GM19324 (cell line): ENCODE measurements at regions not wholly inside any gene's neighbourhood (a gene's known extent, or its start where the extent isn't known, plus 50 kb on each side); places are given as distances from the start of the nearest gene placed in this dataset.
"Not testable (repeated sequence)": the region's sequence is repeated elsewhere in the genome, so short reads cannot be mapped to it uniquely, and the experiment has no call there.

Experiments used
- ATAC-seq: cut with Tn5 transposase; IDR thresholded peaks from one replicate; pipeline ENCODE4 v1.9.1; 2021; ENCODE audit warnings: mild to moderate bottlenecking, moderate library complexity; ENCODE audit not compliant: unreplicated experiment, low FRiP score

GRCh38 chrX:46178763-46179162 is 366.5 kb downstream of the ZNF674 start:
- no peak for ATAC-seq

DNA sequence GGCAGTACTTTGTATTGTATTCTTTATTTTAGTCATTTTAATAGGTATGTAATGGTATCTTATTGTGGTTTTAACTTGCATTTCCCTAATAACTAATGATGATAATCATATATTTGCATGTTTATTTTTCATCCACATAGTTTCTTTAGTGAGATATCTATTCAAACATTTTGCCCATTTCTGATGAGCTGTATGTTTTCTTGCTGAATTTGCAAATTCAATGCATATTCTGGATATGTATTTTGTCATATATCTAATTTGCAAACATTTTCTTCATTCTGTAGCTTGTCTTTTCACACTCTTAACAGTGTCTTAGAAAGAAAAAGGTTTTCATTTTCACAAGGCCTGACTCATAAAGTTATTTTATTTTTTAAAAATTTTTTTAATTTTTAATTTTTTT is 372.1 kb downstream of the ZNF674 start:
- no peak for ATAC-seq

DNA sequence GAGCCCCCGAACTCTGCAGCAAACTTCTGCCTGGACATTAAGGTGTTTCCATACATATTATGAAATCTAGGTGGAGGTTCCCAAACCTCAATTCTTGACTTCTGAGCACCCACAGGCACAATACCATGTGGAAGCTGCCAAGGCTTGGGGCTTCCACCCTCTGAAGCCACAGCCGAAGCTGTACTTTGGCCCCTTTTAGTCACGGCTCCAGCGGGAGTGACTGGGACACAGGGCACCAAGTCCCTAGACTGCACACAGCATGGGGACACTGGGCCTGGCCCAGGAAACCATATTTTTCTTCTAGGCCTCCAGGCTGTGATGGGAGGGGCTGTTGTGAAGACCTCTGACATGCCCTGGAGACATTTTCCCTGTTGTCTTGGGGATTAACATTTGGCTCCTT is 373.8 kb downstream of the ZNF674 start:
- not testable (repeated sequence) for ATAC-seq

DNA sequence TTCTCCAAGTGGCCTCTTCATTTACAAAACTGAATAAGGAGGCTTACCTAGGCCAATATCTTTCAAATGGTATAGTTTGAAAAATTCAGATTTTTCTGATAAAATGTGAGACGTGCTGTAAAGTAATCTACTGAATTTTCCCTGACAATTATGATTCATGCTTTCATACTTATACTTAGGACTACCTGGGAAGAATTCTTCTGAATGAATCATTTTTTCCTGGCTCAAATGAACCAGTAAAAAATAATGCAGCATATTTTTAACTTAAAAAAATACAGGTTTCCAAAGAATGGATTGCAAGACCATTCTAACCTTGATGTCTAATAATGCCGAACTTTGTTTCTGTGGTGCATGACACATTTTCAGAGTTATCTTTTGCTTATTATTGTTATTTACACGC is 375.4 kb downstream of the ZNF674 start:
- ATAC-seq, result no peak

DNA sequence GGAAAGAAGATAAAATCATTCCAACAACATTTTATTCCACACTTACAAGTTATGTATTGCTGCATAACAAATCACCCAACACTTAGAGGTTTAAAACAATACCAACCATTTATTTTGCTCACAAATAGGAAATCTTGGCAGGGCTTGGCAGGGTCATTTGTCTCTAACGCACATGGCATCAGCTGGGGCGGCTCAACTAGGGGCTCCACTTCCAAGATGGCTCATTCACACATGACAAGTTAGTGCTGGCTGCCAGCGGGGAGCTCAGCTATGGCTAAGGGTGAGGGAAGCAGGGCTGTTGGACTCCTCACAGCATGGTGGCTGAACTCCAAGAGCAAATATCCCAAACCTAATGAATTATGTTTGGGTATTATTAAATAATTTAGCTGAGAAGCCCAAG is 377.0 kb downstream of the ZNF674 start:
- no peak for ATAC-seq

- ATAC-seq, result no peak
Observed at GRCh38 chrX:46165866-46166265, 379.4 kb downstream of the ZNF674 start.

- ATAC-seq, result no peak
Observed at GRCh38 chrX:46165411-46165810, 379.8 kb downstream of the ZNF674 start.

- ATAC-seq, result no peak
Observed at GRCh38 chrX:46152756-46153155, 392.5 kb downstream of the ZNF674 start.

GRCh38 chrX:46151332-46151731 is 393.9 kb downstream of the ZNF674 start:
- ATAC-seq, result not testable (repeated sequence)

- ATAC-seq, result no peak
Observed at GRCh38 chrX:46144566-46144965, 400.7 kb downstream of the ZNF674 start.

DNA sequence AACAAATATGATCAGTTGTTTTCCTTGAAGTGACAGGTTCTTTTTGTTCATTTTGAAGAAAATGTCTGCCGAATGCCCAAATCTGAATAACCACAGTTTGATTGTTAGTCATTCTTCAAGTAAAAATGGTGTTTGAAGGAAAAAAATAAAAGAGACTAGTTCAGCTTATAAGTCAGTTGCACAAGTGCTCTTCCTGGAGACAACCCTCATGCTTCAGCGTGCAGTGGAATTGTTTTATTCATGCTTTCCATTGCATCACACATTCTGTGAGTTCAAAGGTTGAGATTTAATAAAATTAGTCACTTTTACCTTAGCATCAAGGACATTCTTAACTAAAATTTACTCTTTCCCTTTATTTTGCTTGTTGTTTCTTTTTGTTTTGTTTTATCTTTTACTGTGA is 404.9 kb downstream of the ZNF674 start:
- ATAC-seq, result no peak

GRCh38 chrX:46130247-46130646 is 415.0 kb downstream of the ZNF674 start:
- ATAC-seq, result no peak

- no peak for ATAC-seq
Observed at GRCh38 chrX:46125111-46125510, 420.1 kb downstream of the ZNF674 start.

- ATAC-seq, result no peak
Observed at GRCh38 chrX:46117234-46117633, 428.0 kb downstream of the ZNF674 start.

DNA sequence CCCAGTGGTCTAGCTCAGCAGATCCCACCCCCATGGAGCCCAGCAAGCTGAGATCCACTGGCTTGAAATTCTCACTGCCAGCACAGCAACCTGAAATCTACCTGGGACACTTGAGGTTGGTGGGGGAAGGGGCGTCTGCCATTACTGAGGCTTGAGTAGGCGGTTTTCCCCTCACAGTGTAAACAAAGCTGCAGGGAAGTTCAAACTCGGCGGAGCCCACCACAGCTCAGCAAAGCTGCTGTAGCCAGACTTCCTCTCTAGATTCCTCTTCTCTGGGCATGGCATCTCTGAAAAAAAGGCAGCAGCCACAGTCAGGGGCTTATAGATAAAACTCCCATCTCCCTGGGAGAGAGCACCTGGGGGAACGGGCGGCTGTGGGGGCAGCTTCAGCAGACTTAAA is 457.9 kb downstream of the ZNF674 start:
- not testable (repeated sequence) for ATAC-seq

DNA sequence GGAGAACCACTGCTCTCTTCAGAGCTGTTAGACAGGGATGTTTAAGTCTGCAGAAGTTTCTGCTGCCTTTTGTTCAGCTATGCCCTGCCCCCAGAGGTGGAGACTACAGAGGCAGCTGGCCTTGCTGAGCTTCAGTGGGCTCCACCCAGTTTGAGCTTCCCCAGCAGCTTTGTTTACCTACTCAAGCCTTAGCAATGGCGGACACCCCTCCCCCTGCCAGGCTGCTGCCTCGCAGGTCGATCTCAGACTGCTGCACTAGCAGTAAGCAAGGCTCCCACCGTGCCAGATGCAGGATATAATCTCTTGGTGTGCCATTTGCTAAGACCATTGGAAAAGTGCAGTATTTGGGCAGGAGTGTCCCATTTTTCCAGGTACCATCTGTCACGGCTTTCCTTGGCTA is 465.1 kb downstream of the ZNF674 start:
- ATAC-seq, result not testable (repeated sequence)

GRCh38 chrX:46072791-46073190 is 472.4 kb downstream of the ZNF674 start:
- no peak for ATAC-seq

DNA sequence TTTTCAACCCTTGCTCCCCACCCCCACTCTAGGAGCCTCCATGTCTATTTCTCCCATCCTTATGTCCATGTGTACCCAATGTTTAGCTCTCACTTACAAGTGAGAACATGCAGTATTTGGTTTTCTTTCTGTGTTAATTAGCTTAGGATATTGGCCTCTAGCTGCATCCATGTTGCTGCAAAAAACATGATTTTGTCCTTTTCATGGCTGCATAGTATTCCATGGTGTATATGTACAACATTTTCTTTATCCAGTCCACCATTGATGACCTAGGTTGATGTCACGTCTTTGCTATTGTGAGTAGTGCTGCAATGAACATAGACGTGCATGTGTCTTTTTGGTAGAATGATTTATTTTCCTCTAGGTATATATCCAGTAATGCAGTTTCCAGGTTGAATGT is 472.8 kb downstream of the ZNF674 start:
- ATAC-seq, result no peak

GRCh38 chrX:46070421-46070820 is 474.8 kb downstream of the ZNF674 start:
- ATAC-seq, result no peak

DNA sequence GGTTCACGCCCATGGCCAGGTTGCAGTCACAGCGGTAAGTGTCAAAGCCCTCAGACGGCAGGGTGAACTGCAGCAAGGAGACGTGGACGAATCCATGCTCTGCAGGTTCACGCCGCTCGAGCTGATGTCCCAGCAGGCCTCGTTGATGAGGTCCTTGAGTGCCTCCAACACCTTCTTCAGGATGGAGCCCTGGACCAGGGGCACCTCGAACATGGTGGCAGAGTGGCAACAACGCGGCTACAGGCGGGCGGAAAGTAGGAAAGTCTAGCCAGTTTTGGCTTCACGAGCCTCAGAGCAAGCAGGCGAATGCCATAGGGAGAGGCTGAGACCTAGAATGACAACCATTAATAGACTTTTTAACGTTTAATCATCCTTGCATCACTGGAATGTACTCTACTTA is 485.9 kb downstream of the ZNF674 start:
- no peak for ATAC-seq

DNA sequence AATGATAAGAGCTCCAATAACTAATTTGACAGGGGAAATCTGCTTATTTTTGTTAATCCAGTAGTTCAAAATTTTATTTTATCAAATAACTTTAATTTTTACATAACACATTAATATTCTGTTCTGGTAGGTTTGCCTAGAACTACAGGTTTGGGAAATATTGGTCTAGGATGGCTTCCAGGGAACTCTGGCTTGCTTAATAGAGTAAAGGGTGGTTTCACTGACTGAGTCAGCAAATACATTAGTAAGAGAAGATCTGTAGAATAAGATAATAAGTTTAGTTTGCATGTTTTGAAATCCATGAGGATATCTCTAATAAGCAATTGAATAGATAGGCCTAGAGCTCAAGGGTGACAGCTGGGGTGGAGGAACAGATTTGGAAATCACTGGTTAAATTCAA is 500.7 kb downstream of the ZNF674 start:
- no peak for ATAC-seq

DNA sequence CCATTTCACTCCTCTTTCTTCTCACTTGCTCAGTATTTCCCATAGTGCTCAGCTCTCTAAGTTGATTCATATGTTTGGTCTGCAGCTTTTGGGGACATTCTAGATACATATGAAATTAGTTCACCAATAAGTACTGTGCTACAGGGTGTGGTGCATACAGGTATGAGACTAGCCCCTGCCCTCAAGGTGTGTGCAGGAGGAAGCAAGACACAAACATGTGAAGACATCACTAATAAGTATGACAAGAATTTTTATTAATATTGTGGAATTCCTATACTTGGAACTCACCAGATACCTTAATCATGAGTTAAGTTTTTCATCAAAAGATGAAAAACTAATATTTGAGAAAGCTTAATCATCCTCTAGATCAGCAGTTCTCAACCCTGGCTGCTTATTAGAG is 505.2 kb downstream of the ZNF674 start:
- no peak for ATAC-seq

DNA sequence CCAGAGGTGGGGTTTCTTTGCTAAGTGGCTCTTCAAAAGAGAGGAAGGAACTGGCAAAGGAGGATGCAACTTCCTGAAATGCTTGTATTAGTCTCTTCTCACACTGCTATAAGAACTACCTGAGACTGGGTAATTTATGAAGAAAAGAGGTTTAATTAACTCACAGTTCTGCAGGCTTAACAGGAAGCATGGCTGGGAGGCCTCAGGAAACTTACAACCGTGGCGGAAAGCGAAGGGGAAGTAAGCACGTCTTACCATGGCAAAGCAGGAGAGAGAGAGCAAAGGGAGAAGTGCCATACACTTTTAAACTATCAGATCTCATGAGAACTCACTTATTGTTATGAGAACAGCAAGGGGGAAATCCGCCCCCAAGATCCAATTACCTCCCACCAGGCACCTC is 505.7 kb downstream of the ZNF674 start:
- no peak for ATAC-seq
